Liver (tissue), 8 donors: ENCODE measurements at regions not wholly inside any gene's neighbourhood (a gene's known extent, or its start where the extent isn't known, plus 50 kb on each side); places are given as distances from the start of the nearest gene placed in this dataset.

Source experiments
- DNase-seq: peaks from one replicate; pipeline ENCODE4 v3.0.0-alpha.2; 2017; ENCODE audit warnings: low spot score
- H3K27ac ChIP-seq, 2 donors: one replicate each; pipeline ENCODE4 v1.7.0; 2013; ENCODE audit warnings: inconsistent platforms in 2 of 2, low read length in 2 of 2, control low read depth in 1 of 2, low read depth in 1 of 2, mild to moderate bottlenecking in 1 of 2
- H3K27me3 ChIP-seq, 4 donors: one replicate each; pipeline versions ENCODE4 v1.6.1 to v1.7.0; 2013; ENCODE audit warnings: low read length in 3 of 4, inconsistent platforms in 1 of 4, mild to moderate bottlenecking in 1 of 4, moderate library complexity in 1 of 4; ENCODE audit not compliant: control insufficient read depth in 4 of 4, insufficient read depth in 4 of 4
- H3K36me3 ChIP-seq, 4 donors: one replicate each; pipeline versions ENCODE4 v1.6.1 to v1.7.0; 2013; ENCODE audit warnings: low read length in 3 of 4, mild to moderate bottlenecking in 3 of 4, low read depth in 1 of 4, moderate library complexity in 1 of 4; ENCODE audit not compliant: control insufficient read depth in 4 of 4, insufficient read depth in 3 of 4
- H3K4me1 ChIP-seq, 4 donors: one replicate each; pipeline versions ENCODE4 v1.6.1 to v1.7.0; 2013; ENCODE audit warnings: low read length in 3 of 4, mild to moderate bottlenecking in 3 of 4, moderate library complexity in 1 of 4; ENCODE audit not compliant: control insufficient read depth in 4 of 4, insufficient read depth in 4 of 4
- H3K4me3 ChIP-seq, 3 donors: one replicate each; pipeline versions ENCODE4 v1.6.1 to v1.7.0; 2013; ENCODE audit warnings: low read length in 3 of 3, control low read depth in 1 of 3, low read depth in 1 of 3, mild to moderate bottlenecking in 1 of 3
- H3K9ac ChIP-seq, 2 donors: one replicate each; pipeline ENCODE4 v1.7.0; 2013; ENCODE audit warnings: low read length in 2 of 2, mild to moderate bottlenecking in 2 of 2, moderate library complexity in 2 of 2, control low read depth in 1 of 2, low read depth in 1 of 2
- H3K9me3 ChIP-seq, 4 donors: one replicate each; pipeline versions ENCODE4 v1.6.1 to v1.7.0; 2013; ENCODE audit warnings: low read length in 3 of 4; ENCODE audit not compliant: control insufficient read depth in 4 of 4
- EGR1 ChIP-seq, 2 donors: IDR thresholded peaks; 2 replicates each; pipeline ENCODE4 v1.6.1; 2016 to 2018; ENCODE audit warnings: antibody characterized with exemption in 2 of 2, low read depth in 2 of 2
- FOXA1 ChIP-seq: IDR thresholded peaks from 2 replicates; pipeline ENCODE4 v1.6.1; 2016; ENCODE audit warnings: antibody characterized with exemption
- FOXA2 ChIP-seq: IDR thresholded peaks from 2 replicates; pipeline ENCODE4 v1.6.1; 2016; ENCODE audit warnings: antibody characterized with exemption
- GABPA ChIP-seq, 2 donors: IDR thresholded peaks in 1 of 2; conservative IDR thresholded peaks in 1 of 2; 2 replicates each; pipeline ENCODE4 v1.6.1; 2016; ENCODE audit warnings: antibody characterized with exemption in 2 of 2, mild to moderate bottlenecking in 1 of 2, moderate library complexity in 1 of 2
- HNF4A ChIP-seq, 2 donors: conservative IDR thresholded peaks; 2 replicates each; pipeline ENCODE4 v1.6.1; 2016; ENCODE audit warnings: antibody characterized with exemption in 2 of 2, mild to moderate bottlenecking in 2 of 2
- HNF4G ChIP-seq: IDR thresholded peaks from 2 replicates; pipeline ENCODE4 v1.6.1; 2016; ENCODE audit warnings: antibody characterized with exemption
- JUND ChIP-seq, 2 donors: IDR thresholded peaks; 2 replicates each; pipeline ENCODE4 v1.6.1; 2016; ENCODE audit warnings: antibody characterized with exemption in 2 of 2
- NR2F2 ChIP-seq: IDR thresholded peaks from 2 replicates; pipeline ENCODE4 v1.6.1; 2016; ENCODE audit warnings: antibody characterized with exemption
- RAD21 ChIP-seq, 2 donors: IDR thresholded peaks; 2 replicates each; pipeline ENCODE4 v1.6.1; 2016; ENCODE audit warnings: antibody characterized with exemption in 2 of 2, mild to moderate bottlenecking in 2 of 2
- RXRA ChIP-seq, 2 donors: IDR thresholded peaks; 2 replicates each; pipeline ENCODE4 v1.6.1; 2017 to 2018; ENCODE audit warnings: antibody characterized with exemption in 2 of 2, mild to moderate bottlenecking in 1 of 2
- SP1 ChIP-seq: IDR thresholded peaks from 2 replicates; pipeline ENCODE4 v1.6.1; 2018; ENCODE audit warnings: antibody characterized with exemption, mild to moderate bottlenecking
- TAF1 ChIP-seq: conservative IDR thresholded peaks from 2 replicates; pipeline ENCODE4 v1.6.1; 2016; ENCODE audit warnings: antibody characterized with exemption, mild to moderate bottlenecking
- YY1 ChIP-seq: IDR thresholded peaks from 2 replicates; pipeline ENCODE4 v1.6.1; 2016; ENCODE audit warnings: antibody characterized with exemption, mild to moderate bottlenecking
- WGBS: extraction: QIAGEN DNeasy Blood & Tissue Kit; methylation state at CpG from one replicate; pipeline ENCODE4 v1.1.7; 2013; 5-methylcytosine and 5-hydroxymethylcytosine counted together
- TF ChIP-seq, protein P1 (sequence below): IDR thresholded peaks from 2 replicates; pipeline ENCODE4 v1.6.1; 2016; ENCODE audit warnings: antibody characterized with exemption
- TF ChIP-seq, protein P2 (sequence below): IDR thresholded peaks from 2 replicates; pipeline ENCODE4 v1.6.1; 2016; ENCODE audit warnings: antibody characterized with exemption
- TF ChIP-seq, protein P3 (sequence below): fragments of 150-350 bp; IDR thresholded peaks from 2 replicates; pipeline ENCODE4 v1.5.1; 2017; ENCODE audit warnings: improper control_type of control experiment, low read depth, low read length; ENCODE audit not compliant: missing input control
- TF ChIP-seq, protein P4 (sequence below): IDR thresholded peaks from 2 replicates; pipeline ENCODE4 v1.6.1; 2016; ENCODE audit warnings: antibody characterized with exemption
- TF ChIP-seq, protein P5 (sequence below): IDR thresholded peaks from 2 replicates; pipeline ENCODE4 v1.6.1; 2016; ENCODE audit warnings: antibody characterized with exemption, mild to moderate bottlenecking
- donor health status: healthy.
- donor health status: healthy.
- donor health status: healthy.
- donor health status: healthy.
- donor health status: healthy.

DNA sequence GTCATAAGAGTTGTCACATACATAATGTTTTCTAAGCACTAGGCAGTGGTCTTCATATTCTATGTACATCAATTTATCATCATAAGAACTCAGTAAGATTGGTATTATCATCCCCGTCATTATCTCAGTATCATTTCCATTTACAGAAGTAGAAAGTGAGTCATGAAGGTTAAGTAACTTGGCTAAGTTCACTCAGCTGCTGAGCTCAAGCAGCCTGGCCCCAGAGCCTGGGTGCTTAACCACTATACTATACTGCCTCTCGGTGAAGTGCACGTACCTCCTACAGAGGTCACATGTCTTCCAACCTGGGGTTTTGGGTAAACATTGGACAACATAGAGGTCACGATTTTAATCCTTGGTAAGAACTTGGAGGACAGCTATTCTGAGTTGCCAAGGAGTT lies 161.5 kb upstream of the GATB start:
- TF ChIP-seq, protein P1, sequence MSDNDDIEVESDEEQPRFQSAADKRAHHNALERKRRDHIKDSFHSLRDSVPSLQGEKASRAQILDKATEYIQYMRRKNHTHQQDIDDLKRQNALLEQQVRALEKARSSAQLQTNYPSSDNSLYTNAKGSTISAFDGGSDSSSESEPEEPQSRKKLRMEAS, result no peak
- TF ChIP-seq FOXA2 (no peak), HNF4A (conservative IDR thresholded peaks at IDR 0.05) (no peak), EGR1 (IDR thresholded peaks at IDR 0.05; ENCODE audit: low read depth in 2 of 2) (no peak), YY1 (no peak), SP1 (no peak), RXRA (IDR thresholded peaks at IDR 0.05) (no peak), FOXA1 (no peak), HNF4G (no peak), RAD21 (IDR thresholded peaks at IDR 0.05) (no peak)
- TF ChIP-seq, protein P2, sequence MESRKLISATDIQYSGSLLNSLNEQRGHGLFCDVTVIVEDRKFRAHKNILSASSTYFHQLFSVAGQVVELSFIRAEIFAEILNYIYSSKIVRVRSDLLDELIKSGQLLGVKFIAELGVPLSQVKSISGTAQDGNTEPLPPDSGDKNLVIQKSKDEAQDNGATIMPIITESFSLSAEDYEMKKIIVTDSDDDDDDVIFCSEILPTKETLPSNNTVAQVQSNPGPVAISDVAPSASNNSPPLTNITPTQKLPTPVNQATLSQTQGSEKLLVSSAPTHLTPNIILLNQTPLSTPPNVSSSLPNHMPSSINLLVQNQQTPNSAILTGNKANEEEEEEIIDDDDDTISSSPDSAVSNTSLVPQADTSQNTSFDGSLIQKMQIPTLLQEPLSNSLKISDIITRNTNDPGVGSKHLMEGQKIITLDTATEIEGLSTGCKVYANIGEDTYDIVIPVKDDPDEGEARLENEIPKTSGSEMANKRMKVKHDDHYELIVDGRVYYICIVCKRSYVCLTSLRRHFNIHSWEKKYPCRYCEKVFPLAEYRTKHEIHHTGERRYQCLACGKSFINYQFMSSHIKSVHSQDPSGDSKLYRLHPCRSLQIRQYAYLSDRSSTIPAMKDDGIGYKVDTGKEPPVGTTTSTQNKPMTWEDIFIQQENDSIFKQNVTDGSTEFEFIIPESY, result no peak
- Histone ChIP-seq H3K9me3 (peaks cover 0 to 2% (median 0%) of the 10 kb centered on the region in 4 donors), H3K27ac (no peak overlapping the region), H3K4me3 (no peak overlapping the region), H3K9ac (no peak overlapping the region), H3K36me3 (no peaks in the 10 kb centered on the region), H3K4me1 (no peaks in the 10 kb centered on the region), H3K27me3 (peaks cover 0 to 3% (median 1%) of the 10 kb centered on the region in 4 donors)
- WGBS, result 73% methylated on average over 4 of the region's 4 CpGs
- DNase-seq, result no peak

DNA sequence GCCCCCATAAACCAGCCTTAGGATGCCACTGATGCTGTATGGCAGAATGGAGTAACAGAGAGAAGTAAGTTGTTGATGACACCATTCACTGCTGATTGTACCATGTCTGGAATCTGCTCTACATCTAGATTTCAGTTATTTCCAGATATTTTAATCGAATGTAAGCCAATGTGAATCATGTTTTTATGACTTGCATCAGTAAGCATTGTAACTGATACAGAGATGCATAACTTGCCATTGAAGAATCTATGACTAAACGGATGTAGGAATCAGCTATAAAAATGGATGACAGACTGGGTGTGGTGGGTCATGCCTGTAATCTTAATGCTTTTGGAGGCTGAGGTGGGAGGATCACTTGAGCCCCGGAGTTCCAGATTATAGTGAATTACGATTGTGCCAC lies 161.0 kb upstream of the GATB start:
- no peak overlapping the region for H3K27ac ChIP-seq
- peaks cover 0 to 2% (median 0%) of the 10 kb centered on the region in 4 donors for H3K9me3 ChIP-seq
- no peak overlapping the region for H3K9ac ChIP-seq
- H3K36me3 ChIP-seq, result no peaks in the 10 kb centered on the region
- no peaks in the 10 kb centered on the region for H3K4me1 ChIP-seq
- TF ChIP-seq HNF4G, result no peak
- TF ChIP-seq GABPA (IDR thresholded peaks at IDR 0.05 in 1 of 2, conservative IDR thresholded peaks at IDR 0.05 in 1 of 2), result no peak
- TF ChIP-seq NR2F2, result no peak
- TF ChIP-seq TAF1, result no peak
- no peak for TF ChIP-seq EGR1 (IDR thresholded peaks at IDR 0.05; ENCODE audit: low read depth in 2 of 2)
- no peak for TF ChIP-seq HNF4A (conservative IDR thresholded peaks at IDR 0.05)
- TF ChIP-seq RXRA (IDR thresholded peaks at IDR 0.05), result no peak
- TF ChIP-seq, protein P2, result no peak
- TF ChIP-seq, protein P3, sequence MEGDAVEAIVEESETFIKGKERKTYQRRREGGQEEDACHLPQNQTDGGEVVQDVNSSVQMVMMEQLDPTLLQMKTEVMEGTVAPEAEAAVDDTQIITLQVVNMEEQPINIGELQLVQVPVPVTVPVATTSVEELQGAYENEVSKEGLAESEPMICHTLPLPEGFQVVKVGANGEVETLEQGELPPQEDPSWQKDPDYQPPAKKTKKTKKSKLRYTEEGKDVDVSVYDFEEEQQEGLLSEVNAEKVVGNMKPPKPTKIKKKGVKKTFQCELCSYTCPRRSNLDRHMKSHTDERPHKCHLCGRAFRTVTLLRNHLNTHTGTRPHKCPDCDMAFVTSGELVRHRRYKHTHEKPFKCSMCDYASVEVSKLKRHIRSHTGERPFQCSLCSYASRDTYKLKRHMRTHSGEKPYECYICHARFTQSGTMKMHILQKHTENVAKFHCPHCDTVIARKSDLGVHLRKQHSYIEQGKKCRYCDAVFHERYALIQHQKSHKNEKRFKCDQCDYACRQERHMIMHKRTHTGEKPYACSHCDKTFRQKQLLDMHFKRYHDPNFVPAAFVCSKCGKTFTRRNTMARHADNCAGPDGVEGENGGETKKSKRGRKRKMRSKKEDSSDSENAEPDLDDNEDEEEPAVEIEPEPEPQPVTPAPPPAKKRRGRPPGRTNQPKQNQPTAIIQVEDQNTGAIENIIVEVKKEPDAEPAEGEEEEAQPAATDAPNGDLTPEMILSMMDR, result no peak
- TF ChIP-seq SP1, result no peak
- TF ChIP-seq RAD21 (IDR thresholded peaks at IDR 0.05), result no peak
- no peak for TF ChIP-seq JUND (IDR thresholded peaks at IDR 0.05)
- TF ChIP-seq, protein P1, result no peak
- TF ChIP-seq, protein P4, sequence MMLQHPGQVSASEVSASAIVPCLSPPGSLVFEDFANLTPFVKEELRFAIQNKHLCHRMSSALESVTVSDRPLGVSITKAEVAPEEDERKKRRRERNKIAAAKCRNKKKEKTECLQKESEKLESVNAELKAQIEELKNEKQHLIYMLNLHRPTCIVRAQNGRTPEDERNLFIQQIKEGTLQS, result no peak
- TF ChIP-seq, protein P5, sequence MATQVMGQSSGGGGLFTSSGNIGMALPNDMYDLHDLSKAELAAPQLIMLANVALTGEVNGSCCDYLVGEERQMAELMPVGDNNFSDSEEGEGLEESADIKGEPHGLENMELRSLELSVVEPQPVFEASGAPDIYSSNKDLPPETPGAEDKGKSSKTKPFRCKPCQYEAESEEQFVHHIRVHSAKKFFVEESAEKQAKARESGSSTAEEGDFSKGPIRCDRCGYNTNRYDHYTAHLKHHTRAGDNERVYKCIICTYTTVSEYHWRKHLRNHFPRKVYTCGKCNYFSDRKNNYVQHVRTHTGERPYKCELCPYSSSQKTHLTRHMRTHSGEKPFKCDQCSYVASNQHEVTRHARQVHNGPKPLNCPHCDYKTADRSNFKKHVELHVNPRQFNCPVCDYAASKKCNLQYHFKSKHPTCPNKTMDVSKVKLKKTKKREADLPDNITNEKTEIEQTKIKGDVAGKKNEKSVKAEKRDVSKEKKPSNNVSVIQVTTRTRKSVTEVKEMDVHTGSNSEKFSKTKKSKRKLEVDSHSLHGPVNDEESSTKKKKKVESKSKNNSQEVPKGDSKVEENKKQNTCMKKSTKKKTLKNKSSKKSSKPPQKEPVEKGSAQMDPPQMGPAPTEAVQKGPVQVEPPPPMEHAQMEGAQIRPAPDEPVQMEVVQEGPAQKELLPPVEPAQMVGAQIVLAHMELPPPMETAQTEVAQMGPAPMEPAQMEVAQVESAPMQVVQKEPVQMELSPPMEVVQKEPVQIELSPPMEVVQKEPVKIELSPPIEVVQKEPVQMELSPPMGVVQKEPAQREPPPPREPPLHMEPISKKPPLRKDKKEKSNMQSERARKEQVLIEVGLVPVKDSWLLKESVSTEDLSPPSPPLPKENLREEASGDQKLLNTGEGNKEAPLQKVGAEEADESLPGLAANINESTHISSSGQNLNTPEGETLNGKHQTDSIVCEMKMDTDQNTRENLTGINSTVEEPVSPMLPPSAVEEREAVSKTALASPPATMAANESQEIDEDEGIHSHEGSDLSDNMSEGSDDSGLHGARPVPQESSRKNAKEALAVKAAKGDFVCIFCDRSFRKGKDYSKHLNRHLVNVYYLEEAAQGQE, result no peak
- no peak for TF ChIP-seq YY1
- no peak overlapping the region for H3K4me3 ChIP-seq
- no peak for DNase-seq
- H3K27me3 ChIP-seq, result peaks cover 0 to 3% (median 1%) of the 10 kb centered on the region in 4 donors
- 67% methylated on average over 4 of the region's 4 CpGs for WGBS
